H1 (cell line): ENCODE measurements at regions not wholly inside any gene's neighbourhood (a gene's known extent, or its start where the extent isn't known, plus 50 kb on each side); places are given as distances from the start of the nearest gene placed in this dataset.

Experiments
- CTCF ChIP-seq, 3 experiments: IDR thresholded peaks; 1 replicate in 2 of 3; 2 replicates in 1 of 3; pipeline versions ENCODE4 v1.5.1 to v1.6.1; 2011; ENCODE audit warnings: low read length in 3 of 3, mild to moderate bottlenecking in 3 of 3, inconsistent platforms in 2 of 3, low read depth in 1 of 3, moderate library complexity in 1 of 3; ENCODE audit not compliant: insufficient read depth in 1 of 3; ENCODE audit errors: control extremely low read depth in 1 of 3
- MAFK ChIP-seq: IDR thresholded peaks from 2 replicates; pipeline ENCODE4 v1.6.1; 2012; ENCODE audit warnings: low read depth, mild to moderate bottlenecking, improper control_type of control experiment, low read length
- USF2 ChIP-seq: IDR thresholded peaks from 2 replicates; pipeline ENCODE4 v1.6.1; 2011; ENCODE audit warnings: low read length, improper control_type of control experiment

DNA sequence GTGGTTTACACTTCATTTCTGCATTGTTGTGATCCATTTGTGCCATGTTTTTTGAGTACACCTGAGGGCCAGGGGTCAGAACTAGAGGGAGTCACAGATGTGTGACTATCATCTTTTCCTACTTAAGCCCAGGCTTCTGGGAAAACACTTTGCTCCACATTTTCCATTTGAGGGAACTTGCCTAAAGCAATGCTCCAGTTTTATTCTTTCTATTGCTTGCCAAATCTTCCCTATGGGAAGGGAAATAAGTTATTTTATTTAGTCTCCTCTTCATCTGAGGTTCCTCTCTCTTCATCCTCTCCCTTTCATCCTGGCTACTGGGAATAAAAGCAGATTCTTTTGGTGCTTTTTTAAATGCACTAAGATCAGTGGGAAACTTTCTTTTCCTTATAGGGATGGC, 179.9 kb upstream of the PRSS58 start:
- no peak for TF ChIP-seq USF2
- no peak for TF ChIP-seq MAFK
- no peak for TF ChIP-seq CTCF (IDR thresholded peaks at IDR 0.05; ENCODE audit: control extremely low read depth in 1 of 3, insufficient read depth in 1 of 3, low read depth in 1 of 3, low read length in 3 of 3)
